DND-41 (cell line): ENCODE measurements at regions not wholly inside any gene's neighbourhood (a gene's known extent, or its start where the extent isn't known, plus 50 kb on each side); places are given as distances from the start of the nearest gene placed in this dataset.

ENCODE experiments used
- CTCF ChIP-seq: IDR thresholded peaks from 2 replicates; pipeline ENCODE4 v1.5.1; 2012; ENCODE audit warnings: borderline replicate concordance, low read length, moderate library complexity, mild to moderate bottlenecking; ENCODE audit not compliant: poor library complexity, severe bottlenecking; ENCODE audit errors: extremely low read depth
- EZH2 ChIP-seq: IDR thresholded peaks from 3 replicates; pipeline ENCODE4 v1.6.1; 2012; ENCODE audit warnings: borderline replicate concordance, low read depth, mild to moderate bottlenecking, moderate library complexity, low read length, inconsistent platforms; ENCODE audit not compliant: severe bottlenecking

- TF ChIP-seq CTCF (no peak), EZH2 (no peak)
Observed at GRCh38 chr13:102977471-102977870, 88.7 kb downstream of the SLC10A2 start.
